ENCODE measurements at regions not wholly inside any gene's neighbourhood (a gene's known extent, or its start where the extent isn't known, plus 50 kb on each side); places are given as distances from the start of the nearest gene placed in this dataset.

GRCh38 chr1:223471566-223471965, 78.4 kb downstream of the CCDC185 start:
- TF ChIP-seq CTCF (conservative IDR thresholded peaks at IDR 0.05; ENCODE audit: low read depth, low read length), result no peak
- TF ChIP-seq EZH2 (IDR thresholded peaks at IDR 0.05; ENCODE audit: borderline replicate concordance, low read depth, low read length, poor library complexity, severe bottlenecking), result no peak

All from A673 (cell line).